Right ventricle myocardium superior (tissue), 1 donor: ENCODE measurements at regions not wholly inside any gene's neighbourhood (a gene's known extent, or its start where the extent isn't known, plus 50 kb on each side); places are given as distances from the start of the nearest gene placed in this dataset.

ENCODE experiments used
- ATAC-seq: fragments of 200-7000 bp; cut with Tn5 transposase; one replicate; pipeline ENCODE4 v1.9.1; 2020; ENCODE audit warnings: mild to moderate bottlenecking; ENCODE audit not compliant: poor library complexity
- DNase-seq: peaks from one replicate; pipeline ENCODE4 v3.0.0-alpha.2; 2020
- intact Hi-C: fragments of 100-400 bp; cut with DNase I; formaldehyde crosslinking; loops from one replicate; pipeline ENCODE4 v1.11.2; 2022
- donor health status: DM: no; HTN: yes; CAD: no; lungs with severe emphysema.

DNA sequence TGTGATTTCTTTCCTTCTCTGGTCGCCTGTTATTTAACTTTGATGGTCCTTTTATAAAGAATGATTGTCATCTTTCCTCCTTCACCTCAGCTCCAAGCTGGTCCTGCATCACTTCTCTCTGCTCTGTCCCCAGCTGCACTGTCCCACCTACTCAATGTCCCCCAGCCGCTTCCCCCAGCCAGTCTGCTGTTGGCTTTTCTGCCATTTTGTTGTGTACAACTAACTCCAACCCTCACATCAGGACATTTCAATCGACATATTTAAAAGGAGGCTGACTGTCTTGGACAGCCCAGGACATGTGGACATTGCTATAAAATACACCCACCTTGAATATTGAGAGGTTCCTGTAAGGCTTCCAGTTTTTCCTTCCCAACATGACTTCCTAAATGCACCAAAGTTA is 193.8 kb upstream of the RGMA start:
- no peak for ATAC-seq
- intact Hi-C loops: no loop called here
- no peak for DNase-seq

DNA sequence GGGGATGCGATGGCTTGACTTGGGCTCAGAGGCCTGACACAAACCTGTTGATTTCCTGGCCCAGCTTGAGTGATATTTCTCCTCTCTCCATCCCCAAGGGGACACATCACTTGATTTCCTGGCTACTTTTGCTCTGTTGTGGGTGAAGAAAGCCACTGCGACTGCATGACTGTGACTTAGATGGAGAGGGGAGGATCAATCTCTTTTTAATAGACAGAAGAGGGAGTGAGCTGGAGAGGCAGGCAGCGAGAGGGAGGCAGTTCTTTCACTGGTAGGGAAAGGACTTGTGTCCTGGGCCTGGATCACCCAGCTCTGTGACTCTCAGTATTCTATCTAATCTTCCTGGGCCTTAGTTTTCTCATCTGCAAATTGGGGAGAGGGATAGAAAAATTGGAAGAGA is 189.8 kb upstream of the RGMA start:
- no peak for ATAC-seq
- intact Hi-C loops: no loop called here
- DNase-seq: no peak

DNA sequence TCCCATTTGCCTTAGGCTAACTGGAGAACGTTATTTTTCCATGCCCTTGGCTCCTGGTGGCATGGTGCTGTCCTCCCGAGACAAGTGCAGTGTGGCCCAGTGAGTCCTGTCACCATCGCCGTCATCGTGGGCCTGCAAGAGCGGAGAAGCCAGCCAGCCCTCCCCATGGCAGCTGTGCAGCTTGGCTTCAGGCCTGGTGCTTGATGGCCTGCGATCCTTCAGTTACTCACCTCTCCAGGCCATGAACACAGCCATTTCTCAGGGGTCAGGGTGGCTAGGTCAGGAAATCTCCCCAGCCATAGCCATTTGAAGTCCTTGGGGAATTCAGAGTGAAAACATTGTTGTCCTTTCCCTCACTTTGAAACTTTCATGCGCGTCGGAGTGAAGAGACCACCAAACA is 189.0 kb upstream of the RGMA start:
- ATAC-seq: no peak
- no peak for DNase-seq
- intact Hi-C loops: no loop called here

DNA sequence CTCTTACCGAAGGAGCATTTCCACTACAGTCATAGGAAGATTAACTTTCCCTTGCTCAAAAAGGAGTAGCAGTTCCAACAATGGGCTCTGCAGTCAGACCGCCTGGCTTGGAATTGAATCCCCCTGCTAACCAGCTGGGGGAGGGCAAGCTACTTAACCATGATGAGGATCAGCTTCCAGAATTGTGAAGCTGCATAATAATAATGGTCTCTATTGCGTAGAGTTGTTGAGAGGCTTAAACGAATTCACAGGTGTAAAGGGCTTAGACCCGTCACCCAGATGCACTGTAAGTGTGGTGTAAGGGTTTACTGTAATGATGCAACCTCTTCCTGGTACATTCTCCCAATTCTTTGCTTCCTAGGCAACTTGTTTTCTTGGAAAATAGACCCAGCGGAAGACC is 185.2 kb upstream of the RGMA start:
- intact Hi-C loops: no loop called here
- DNase-seq: no peak
- ATAC-seq: no peak

- ATAC-seq (no peak), DNase-seq (no peak)
- intact Hi-C loops: no loop called here
These were observed 182.9 kb upstream of the RGMA start for GRCh38 chr15:93271871-93272270.

- DNase-seq (no peak), ATAC-seq (no peak)
- intact Hi-C loops: no loop called here
These were observed 182.0 kb upstream of the RGMA start for GRCh38 chr15:93270937-93271467.

GRCh38 chr15:93268066-93268465 is 179.1 kb upstream of the RGMA start:
- DNase-seq (no peak), ATAC-seq (no peak)
- intact Hi-C loops: no loop called here

DNA sequence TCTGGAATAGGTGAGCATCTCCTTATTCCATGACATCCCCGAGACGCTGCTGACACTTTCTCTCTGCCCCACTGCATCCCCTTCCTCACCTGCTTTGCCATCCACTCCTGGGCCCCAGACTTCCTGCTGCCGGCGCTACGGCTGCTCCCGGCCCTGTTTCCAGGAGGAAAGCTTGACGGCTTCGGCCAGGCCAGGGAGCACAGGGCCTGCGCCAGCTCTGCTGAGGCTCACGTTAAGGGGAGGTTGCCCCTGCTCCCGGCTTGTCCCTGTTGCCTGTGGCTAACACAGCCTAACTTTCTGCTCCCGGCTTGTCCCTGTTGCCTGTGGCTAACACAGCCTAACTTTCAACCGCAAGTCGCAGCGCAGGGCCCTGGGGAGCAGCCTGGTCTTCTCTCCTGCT is 177.3 kb upstream of the RGMA start:
- intact Hi-C loops: no loop called here
- ATAC-seq (no peak), DNase-seq (no peak)

- ATAC-seq (no peak), DNase-seq (no peak)
- intact Hi-C loops: no loop called here
These were observed 176.1 kb upstream of the RGMA start for GRCh38 chr15:93265111-93265556.

- ATAC-seq: no peak
- intact Hi-C loops: no loop called here
- DNase-seq: no peak
These were observed 172.8 kb upstream of the RGMA start for GRCh38 chr15:93261845-93262244.

- intact Hi-C loops: no loop called here
- ATAC-seq (no peak), DNase-seq (no peak)
These were observed 168.9 kb upstream of the RGMA start for GRCh38 chr15:93257920-93258319.

- DNase-seq (peak; percentile 50), ATAC-seq (peak; percentile 49)
- intact Hi-C loops: no loop called here
These were observed 164.7 kb upstream of the RGMA start for GRCh38 chr15:93253681-93254080.

- intact Hi-C loops: no loop called here
- no peak for DNase-seq
These were observed 163.8 kb upstream of the RGMA start for GRCh38 chr15:93252780-93253179.

DNA sequence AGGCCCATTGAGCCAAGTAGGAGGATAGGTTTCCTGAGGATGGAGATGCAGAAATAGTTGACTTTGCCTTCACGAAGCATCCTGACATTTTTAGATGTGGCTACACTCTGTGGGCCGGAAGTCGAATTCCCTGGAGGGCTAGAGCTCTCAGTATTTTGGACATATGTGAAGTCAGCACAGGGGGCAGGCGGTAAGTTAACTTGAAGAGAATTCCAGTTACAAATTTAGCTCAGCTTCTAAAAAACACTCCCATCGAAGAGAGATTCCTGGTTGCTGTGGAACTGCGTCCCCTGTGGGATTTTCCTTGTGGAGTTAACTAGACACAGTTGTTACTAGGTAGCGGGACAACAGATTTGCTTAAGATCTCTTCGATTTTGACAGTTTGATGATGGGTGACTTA is 161.9 kb upstream of the RGMA start:
- ATAC-seq (peak; percentile 57), DNase-seq (peak; percentile 46)
- intact Hi-C loops: no loop called here

More at GRCh38 chr15:93252780-93253179, 163.8 kb upstream of the RGMA start:
- peak; percentile 28 for ATAC-seq

- peak; percentile 40 for ATAC-seq
- no peak for DNase-seq
- intact Hi-C loops: no loop called here
These were observed 161.2 kb upstream of the RGMA start for GRCh38 chr15:93250209-93250608.

- no peak for ATAC-seq
- intact Hi-C loops: no loop called here
These were observed 160.6 kb upstream of the RGMA start for GRCh38 chr15:93249623-93250022.

GRCh38 chr15:93247466-93248121 is 158.6 kb upstream of the RGMA start:
- ATAC-seq (no peak), DNase-seq (no peak)
- intact Hi-C loops: no loop called here

More at GRCh38 chr15:93249623-93250022, 160.6 kb upstream of the RGMA start:
- no peak for DNase-seq

DNA sequence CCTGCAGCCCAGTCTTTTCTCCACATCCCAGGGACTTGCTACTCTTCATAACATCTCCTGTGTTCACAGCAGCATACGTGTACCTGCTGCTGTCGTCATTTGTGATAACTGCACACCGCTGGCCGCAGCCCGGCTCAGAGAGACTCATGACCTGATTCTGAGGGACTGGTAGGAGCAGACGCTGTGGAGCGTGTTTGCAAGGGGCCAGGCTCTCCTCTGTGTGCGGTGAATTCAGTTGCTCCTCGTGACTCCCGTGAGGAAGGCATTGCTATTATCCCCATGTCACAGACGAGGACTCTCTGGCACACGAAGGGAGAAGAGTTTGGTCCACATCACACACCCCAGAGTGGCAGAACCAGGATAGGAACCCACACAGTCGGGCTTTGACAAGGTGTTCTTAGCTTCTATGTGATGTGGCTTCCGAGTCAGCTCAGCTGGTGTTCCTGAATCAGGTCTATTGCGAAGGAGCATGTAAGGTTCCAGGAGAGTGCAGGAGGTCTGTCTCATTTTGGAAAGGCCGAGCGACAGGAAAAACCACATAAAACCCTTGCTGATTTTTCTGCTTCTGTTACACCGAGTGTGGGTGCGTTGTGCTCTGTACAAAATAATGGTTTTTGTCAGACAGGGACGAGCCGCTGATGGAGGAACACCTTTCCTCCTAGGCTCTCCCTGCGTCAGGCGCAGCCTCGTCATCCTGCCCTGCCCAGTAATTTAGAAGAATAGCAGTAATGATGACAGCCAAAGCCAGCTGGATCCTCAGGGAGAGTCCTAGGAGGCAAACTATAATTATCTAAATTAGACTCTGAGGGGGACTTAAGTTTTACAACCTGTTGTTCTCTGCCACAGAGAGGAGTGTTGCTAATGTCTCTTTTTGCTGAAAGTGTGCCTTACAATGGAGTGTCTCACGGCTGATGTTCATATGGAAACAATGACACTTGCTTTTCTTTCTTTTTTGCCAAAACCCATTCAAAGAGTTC is 157.5 kb upstream of the RGMA start:
- no peak for ATAC-seq
- intact Hi-C loops: no loop called here
- DNase-seq: no peak

DNA sequence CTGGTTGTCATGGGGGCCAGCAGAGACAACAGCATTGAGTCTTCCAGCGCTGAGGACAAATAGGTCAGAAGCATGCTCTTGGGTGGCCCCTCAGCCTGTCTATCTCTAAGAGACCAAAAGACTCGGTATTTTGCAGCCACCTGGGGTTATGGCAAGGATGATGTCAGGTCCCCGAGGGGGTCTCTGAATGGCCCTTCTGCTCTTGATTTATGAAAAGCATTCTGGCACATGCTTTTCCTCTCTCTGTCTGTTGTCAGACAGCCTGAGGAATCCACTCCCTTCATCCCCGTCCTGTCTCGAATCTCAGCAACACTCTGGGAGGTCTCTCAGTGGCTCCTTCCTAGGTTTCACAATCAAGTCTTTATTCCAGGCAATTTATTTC is 156.6 kb upstream of the RGMA start:
- peak; percentile 21 for ATAC-seq
- intact Hi-C loops: no loop called here

More for the DNA sequence above, 156.6 kb upstream of the RGMA start:
- DNase-seq: no peak
